RWPE2 (cell line): ENCODE measurements at regions not wholly inside any gene's neighbourhood (a gene's known extent, or its start where the extent isn't known, plus 50 kb on each side); places are given as distances from the start of the nearest gene placed in this dataset.

Experiments
- ATAC-seq: fragments of 200-7000 bp; cut with Tn5 transposase; 3 replicates; pipeline ENCODE4 v1.9.1; 2021; ENCODE audit warnings: low read depth
- DNase-seq: peaks from one replicate; pipeline ENCODE4 v3.0.0-alpha.2; 2020; ENCODE audit warnings: low spot score
- H3K27ac ChIP-seq: fragments of 450-650 bp; 2 replicates; pipeline ENCODE4 v1.5.1; 2017; ENCODE audit warnings: mild to moderate bottlenecking; ENCODE audit not compliant: poor library complexity, severe bottlenecking
- H3K27me3 ChIP-seq: fragments of 250-450 bp; sonication (Bioruptor Pico); 2 replicates; pipeline ENCODE4 v1.5.1; 2021; ENCODE audit warnings: mild to moderate bottlenecking, moderate library complexity; ENCODE audit not compliant: insufficient read depth, poor library complexity, severe bottlenecking
- H3K36me3 ChIP-seq: fragments of 250-450 bp; sonication (Bioruptor Pico); 2 replicates; pipeline ENCODE4 v1.5.1; 2020; ENCODE audit warnings: low read depth, mild to moderate bottlenecking, moderate library complexity
- H3K4me1 ChIP-seq: fragments of 250-450 bp; sonication (Bioruptor Pico); 2 replicates; pipeline ENCODE4 v1.5.1; 2021; ENCODE audit warnings: mild to moderate bottlenecking, moderate library complexity; ENCODE audit not compliant: insufficient read depth, poor library complexity, severe bottlenecking
- H3K4me3 ChIP-seq: fragments of 250-450 bp; sonication (Bioruptor Pico); 2 replicates; pipeline ENCODE4 v1.5.1; 2021; ENCODE audit warnings: mild to moderate bottlenecking, moderate library complexity; ENCODE audit not compliant: severe bottlenecking
- H3K9me3 ChIP-seq: fragments of 250-450 bp; sonication (Bioruptor Pico); 2 replicates; pipeline ENCODE4 v1.5.1; 2021; ENCODE audit warnings: mild to moderate bottlenecking, moderate library complexity; ENCODE audit not compliant: severe bottlenecking
- CTCF ChIP-seq: fragments of 450-650 bp; IDR thresholded peaks from one replicate; pipeline ENCODE4 v1.5.1; 2017; ENCODE audit warnings: mild to moderate bottlenecking, moderate library complexity; ENCODE audit not compliant: poor library complexity, severe bottlenecking

GRCh38 chr14:31936115-31936514 lies 141.0 kb upstream of the ARHGAP5 start:
- Histone ChIP-seq H3K4me1 (peaks cover 27% of the 10 kb centered on the region), H3K27ac (no peak overlapping the region), H3K27me3 (no peaks in the 10 kb centered on the region), H3K36me3 (no peaks in the 10 kb centered on the region), H3K4me3 (no peak overlapping the region), H3K9me3 (no peaks in the 10 kb centered on the region)
- no peak for DNase-seq
- no peak for ATAC-seq
- TF ChIP-seq CTCF, result no peak

GRCh38 chr14:31937730-31938346 lies 139.3 kb upstream of the ARHGAP5 start:
- Histone ChIP-seq H3K36me3 (no peaks in the 10 kb centered on the region), H3K9me3 (no peaks in the 10 kb centered on the region), H3K27me3 (no peaks in the 10 kb centered on the region), H3K4me3 (no peak overlapping the region), H3K27ac (peak overlapping the region; percentile 46), H3K4me1 (peaks cover 27% of the 10 kb centered on the region)
- peak; percentile 84 for DNase-seq
- ATAC-seq, result peak; percentile 99
- TF ChIP-seq CTCF, result no peak

- DNase-seq (no peak), ATAC-seq (no peak)
- Histone ChIP-seq H3K27ac (no peak overlapping the region), H3K27me3 (no peaks in the 10 kb centered on the region), H3K36me3 (no peaks in the 10 kb centered on the region), H3K4me1 (peaks cover 13% of the 10 kb centered on the region), H3K9me3 (no peaks in the 10 kb centered on the region), H3K4me3 (no peak overlapping the region)
- TF ChIP-seq CTCF, result no peak
Observed at GRCh38 chr14:31939934-31940333, 137.2 kb upstream of the ARHGAP5 start.

GRCh38 chr14:31941487-31941886 lies 135.6 kb upstream of the ARHGAP5 start:
- TF ChIP-seq CTCF, result no peak
- H3K27me3 ChIP-seq, result no peaks in the 10 kb centered on the region
- no peak overlapping the region for H3K4me3 ChIP-seq
- DNase-seq (no peak), ATAC-seq (no peak)
- H3K9me3 ChIP-seq, result no peaks in the 10 kb centered on the region
- H3K27ac ChIP-seq, result no peak overlapping the region
- H3K36me3 ChIP-seq, result no peaks in the 10 kb centered on the region
- H3K4me1 ChIP-seq, result peaks cover 25% of the 10 kb centered on the region

- H3K27ac ChIP-seq, result no peak overlapping the region
- H3K4me3 ChIP-seq, result no peak overlapping the region
- DNase-seq, result no peak
- H3K4me1 ChIP-seq, result peaks cover 32% of the 10 kb centered on the region
- no peaks in the 10 kb centered on the region for H3K9me3 ChIP-seq
- H3K27me3 ChIP-seq, result no peaks in the 10 kb centered on the region
- ATAC-seq, result no peak
- H3K36me3 ChIP-seq, result no peaks in the 10 kb centered on the region
- TF ChIP-seq CTCF, result no peak
Observed at GRCh38 chr14:31942166-31942841, 134.8 kb upstream of the ARHGAP5 start.
